ENCODE measurements at regions not wholly inside any gene's neighbourhood (a gene's known extent, or its start where the extent isn't known, plus 50 kb on each side); places are given as distances from the start of the nearest gene placed in this dataset.

- TF ChIP-seq CTCF (conservative IDR thresholded peaks at IDR 0.05): no peak
- Mint-ChIP-seq H3K27me3 (no peaks in the 10 kb centered on the region), H3K36me3 (no peaks in the 10 kb centered on the region), H3K27ac (no peak overlapping the region), H3K4me1 (ENCODE audit: unreplicated experiment) (no peaks in the 10 kb centered on the region), H3K4me3 (no peak overlapping the region), H3K9me3 (no peaks in the 10 kb centered on the region)
- DNase-seq (ENCODE audit: extremely low spot score, unreplicated experiment): no peak
Observed at GRCh38 chr18:72452328-72452727, 91.8 kb downstream of the CBLN2 start.

DNA sequence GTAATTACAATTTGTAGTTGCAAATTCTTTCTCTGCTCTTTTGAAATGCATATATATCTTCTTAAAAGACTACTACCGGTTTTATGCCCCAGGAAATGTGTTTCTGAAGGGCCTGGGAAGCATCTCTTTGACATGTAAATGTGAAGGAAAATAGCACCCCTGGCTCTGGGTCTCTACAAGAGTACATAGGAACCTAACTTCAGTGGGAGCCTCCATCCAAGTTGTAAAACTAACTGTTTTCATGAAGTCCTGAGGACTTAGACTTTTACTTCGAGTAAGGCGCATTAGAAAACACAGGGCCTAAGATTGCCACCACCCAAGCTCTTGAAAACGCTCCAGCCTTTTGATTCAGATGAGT lies 99.4 kb downstream of the CBLN2 start:
- H3K27me3 Mint-ChIP-seq: peaks cover 7% of the 10 kb centered on the region
- no peaks in the 10 kb centered on the region for H3K36me3 Mint-ChIP-seq
- no peak for TF ChIP-seq CTCF (conservative IDR thresholded peaks at IDR 0.05)
- no peak for DNase-seq (ENCODE audit: extremely low spot score, unreplicated experiment)
- H3K4me3 Mint-ChIP-seq: no peak overlapping the region
- H3K4me1 Mint-ChIP-seq (ENCODE audit: unreplicated experiment): no peaks in the 10 kb centered on the region
- no peaks in the 10 kb centered on the region for H3K9me3 Mint-ChIP-seq
- no peak overlapping the region for H3K27ac Mint-ChIP-seq

DNA sequence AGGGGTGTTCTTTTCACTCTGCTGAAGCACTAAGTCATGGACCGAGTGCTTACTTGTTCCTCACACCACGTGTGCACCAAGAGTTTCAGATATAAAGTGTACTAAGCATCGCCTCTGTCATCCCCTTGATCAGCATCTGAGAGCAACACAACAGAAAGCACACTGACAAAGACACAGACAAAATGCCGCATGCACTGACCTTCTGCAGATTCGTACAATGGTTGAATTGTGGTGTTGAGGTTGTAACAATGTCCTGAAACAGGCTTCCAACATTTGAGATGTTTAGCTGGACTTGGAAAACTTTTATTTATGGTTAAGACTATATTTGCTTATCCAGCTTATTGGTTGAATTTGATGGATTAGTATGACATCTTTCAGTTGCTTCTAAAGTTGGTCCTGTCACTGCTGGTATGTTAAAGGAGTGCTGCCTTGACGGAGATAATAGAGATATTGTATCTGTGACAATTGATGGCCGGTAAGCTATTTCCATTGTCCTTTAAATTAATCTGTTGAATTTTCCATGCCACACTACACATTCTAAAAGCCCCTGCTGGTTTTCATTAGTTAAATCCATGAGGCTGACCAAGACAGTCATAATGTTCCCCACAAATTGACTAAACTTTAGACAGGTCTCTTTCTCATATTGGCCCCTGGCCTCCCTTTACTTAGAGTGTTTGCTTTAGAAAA lies 99.9 kb downstream of the CBLN2 start:
- TF ChIP-seq CTCF (conservative IDR thresholded peaks at IDR 0.05): no peak
- H3K27me3 Mint-ChIP-seq: peaks cover 8% of the 10 kb centered on the region
- H3K36me3 Mint-ChIP-seq: no peaks in the 10 kb centered on the region
- H3K9me3 Mint-ChIP-seq: no peaks in the 10 kb centered on the region
- no peak overlapping the region for H3K4me3 Mint-ChIP-seq
- H3K4me1 Mint-ChIP-seq (ENCODE audit: unreplicated experiment): no peaks in the 10 kb centered on the region
- H3K27ac Mint-ChIP-seq: no peak overlapping the region
- DNase-seq (ENCODE audit: extremely low spot score, unreplicated experiment): no peak

- Mint-ChIP-seq H3K27me3 (peaks cover 11% of the 10 kb centered on the region), H3K4me3 (no peak overlapping the region), H3K4me1 (ENCODE audit: unreplicated experiment) (no peaks in the 10 kb centered on the region), H3K9me3 (no peaks in the 10 kb centered on the region), H3K36me3 (no peaks in the 10 kb centered on the region), H3K27ac (no peak overlapping the region)
- DNase-seq (ENCODE audit: extremely low spot score, unreplicated experiment): no peak
- no peak for TF ChIP-seq CTCF (conservative IDR thresholded peaks at IDR 0.05)
Observed at GRCh38 chr18:72436401-72436800, 107.7 kb downstream of the CBLN2 start.

GRCh38 chr18:72433756-72434155 lies 110.4 kb downstream of the CBLN2 start:
- Mint-ChIP-seq H3K27ac (no peak overlapping the region), H3K36me3 (no peaks in the 10 kb centered on the region), H3K4me1 (ENCODE audit: unreplicated experiment) (no peaks in the 10 kb centered on the region), H3K4me3 (no peak overlapping the region), H3K9me3 (no peaks in the 10 kb centered on the region), H3K27me3 (peaks cover 3% of the 10 kb centered on the region)
- no peak for DNase-seq (ENCODE audit: extremely low spot score, unreplicated experiment)
- no peak for TF ChIP-seq CTCF (conservative IDR thresholded peaks at IDR 0.05)

DNA sequence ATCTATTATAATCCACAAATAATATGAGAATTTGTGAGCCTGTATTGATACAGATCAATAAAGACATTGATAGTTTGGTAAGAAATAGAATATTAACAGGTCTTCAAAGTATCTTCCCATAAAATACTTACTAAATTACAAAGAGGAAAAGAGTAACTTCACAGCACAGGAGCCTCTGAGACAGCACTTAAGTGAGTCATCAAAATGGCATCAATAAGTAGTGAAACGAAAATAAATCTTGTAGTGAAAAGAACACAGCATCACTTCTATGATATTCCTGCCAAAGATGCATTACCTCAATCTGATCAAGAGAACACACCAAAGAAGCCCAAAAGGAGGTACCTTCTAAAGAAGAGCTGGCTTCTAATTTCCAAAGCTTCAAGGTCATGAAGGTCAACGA lies 116.4 kb downstream of the CBLN2 start:
- TF ChIP-seq CTCF (conservative IDR thresholded peaks at IDR 0.05): no peak
- H3K9me3 Mint-ChIP-seq: no peaks in the 10 kb centered on the region
- DNase-seq (ENCODE audit: extremely low spot score, unreplicated experiment): no peak
- H3K27ac Mint-ChIP-seq: no peak overlapping the region
- no peak overlapping the region for H3K4me3 Mint-ChIP-seq
- H3K27me3 Mint-ChIP-seq: no peaks in the 10 kb centered on the region
- no peaks in the 10 kb centered on the region for H3K4me1 Mint-ChIP-seq (ENCODE audit: unreplicated experiment)
- H3K36me3 Mint-ChIP-seq: no peaks in the 10 kb centered on the region

All from type B pancreatic cell (in vitro differentiated cells).